ACC112 (cell line): ENCODE measurements at regions not wholly inside any gene's neighbourhood (a gene's known extent, or its start where the extent isn't known, plus 50 kb on each side); places are given as distances from the start of the nearest gene placed in this dataset.

Experiments
- H2AFZ ChIP-seq: fragments of 200-600 bp; sonication (generic); one replicate; pipeline ENCODE4 v1.6.0; 2017; ENCODE audit warnings: antibody characterized with exemption, low read length; ENCODE audit not compliant: unreplicated experiment
- H3K27ac ChIP-seq: fragments of 200-600 bp; sonication (generic); 2 replicates; pipeline ENCODE4 v1.5.1; 2014; ENCODE audit warnings: low read depth, mild to moderate bottlenecking, antibody characterized with exemption, low read length, moderate library complexity
- H3K27me3 ChIP-seq: fragments of 200-600 bp; sonication (generic); 2 replicates; pipeline ENCODE4 v1.6.1; 2014; ENCODE audit warnings: mild to moderate bottlenecking, antibody characterized with exemption, low read length, moderate library complexity, mixed read lengths; ENCODE audit not compliant: insufficient read depth
- H3K36me3 ChIP-seq: fragments of 200-600 bp; sonication (generic); 2 replicates; pipeline ENCODE4 v1.6.1; 2016; ENCODE audit warnings: mild to moderate bottlenecking, antibody characterized with exemption, low read length, moderate library complexity, mixed read lengths; ENCODE audit not compliant: insufficient read depth
- H3K4me1 ChIP-seq: fragments of 200-600 bp; sonication (generic); one replicate; pipeline ENCODE4 v1.6.1; 2016; ENCODE audit warnings: low read length, mixed read lengths; ENCODE audit not compliant: insufficient read depth, unreplicated experiment, control insufficient read depth
- H3K4me3 ChIP-seq: fragments of 200-600 bp; sonication (generic); 2 replicates; pipeline ENCODE4 v1.5.1; 2014; ENCODE audit warnings: mild to moderate bottlenecking, low read depth, low read length
- H3K79me2 ChIP-seq: fragments of 200-600 bp; sonication (generic); one replicate; pipeline ENCODE4 v1.6.0; 2016; ENCODE audit warnings: low read length; ENCODE audit not compliant: control insufficient read depth, unreplicated experiment, insufficient read depth

- H3K27ac ChIP-seq: no peak overlapping the region
- no peak overlapping the region for H3K4me3 ChIP-seq
- H3K27me3 ChIP-seq: no peaks in the 10 kb centered on the region
- H3K4me1 ChIP-seq: no peaks in the 10 kb centered on the region
- no peaks in the 10 kb centered on the region for H3K36me3 ChIP-seq
- H3K79me2 ChIP-seq: no peaks in the 10 kb centered on the region
- no peak overlapping the region for H2AFZ ChIP-seq
These were observed 128.3 kb upstream of the FSIP2 start for GRCh38 chr2:185610301-185610700.

- Histone ChIP-seq H2AFZ (no peak overlapping the region), H3K4me1 (no peaks in the 10 kb centered on the region), H3K27me3 (no peaks in the 10 kb centered on the region), H3K27ac (no peak overlapping the region), H3K79me2 (no peaks in the 10 kb centered on the region), H3K36me3 (no peaks in the 10 kb centered on the region), H3K4me3 (no peak overlapping the region)
These were observed 120.0 kb upstream of the FSIP2 start for GRCh38 chr2:185618625-185619024.

- no peaks in the 10 kb centered on the region for H3K36me3 ChIP-seq
- H3K27ac ChIP-seq: no peak overlapping the region
- H3K4me1 ChIP-seq: no peaks in the 10 kb centered on the region
- H3K4me3 ChIP-seq: no peak overlapping the region
- no peak overlapping the region for H2AFZ ChIP-seq
- no peaks in the 10 kb centered on the region for H3K79me2 ChIP-seq
- H3K27me3 ChIP-seq: no peaks in the 10 kb centered on the region
These were observed 113.0 kb upstream of the FSIP2 start for GRCh38 chr2:185625604-185626003.

- no peak overlapping the region for H3K4me3 ChIP-seq
- no peak overlapping the region for H3K27ac ChIP-seq
- no peaks in the 10 kb centered on the region for H3K27me3 ChIP-seq
- no peaks in the 10 kb centered on the region for H3K36me3 ChIP-seq
- H3K79me2 ChIP-seq: no peaks in the 10 kb centered on the region
- no peak overlapping the region for H2AFZ ChIP-seq
- H3K4me1 ChIP-seq: no peaks in the 10 kb centered on the region
These were observed 109.6 kb upstream of the FSIP2 start for GRCh38 chr2:185628985-185629384.

- Histone ChIP-seq H3K79me2 (no peaks in the 10 kb centered on the region), H2AFZ (no peak overlapping the region), H3K4me3 (no peak overlapping the region), H3K27ac (no peak overlapping the region), H3K4me1 (no peaks in the 10 kb centered on the region), H3K27me3 (no peaks in the 10 kb centered on the region), H3K36me3 (no peaks in the 10 kb centered on the region)
These were observed 105.0 kb upstream of the FSIP2 start for GRCh38 chr2:185633621-185634020.

GRCh38 chr2:185638771-185639170 lies 99.8 kb upstream of the FSIP2 start:
- no peaks in the 10 kb centered on the region for H3K27me3 ChIP-seq
- H3K4me3 ChIP-seq: no peak overlapping the region
- H3K4me1 ChIP-seq: no peaks in the 10 kb centered on the region
- H3K36me3 ChIP-seq: no peaks in the 10 kb centered on the region
- H3K79me2 ChIP-seq: no peaks in the 10 kb centered on the region
- no peak overlapping the region for H3K27ac ChIP-seq
- H2AFZ ChIP-seq: no peak overlapping the region

GRCh38 chr2:185640588-185640987 lies 98.0 kb upstream of the FSIP2 start:
- Histone ChIP-seq H3K4me1 (no peaks in the 10 kb centered on the region), H3K27ac (no peak overlapping the region), H2AFZ (no peak overlapping the region)

GRCh38 chr2:185643434-185643833 lies 95.2 kb upstream of the FSIP2 start:
- Histone ChIP-seq H3K36me3 (no peaks in the 10 kb centered on the region), H3K27me3 (no peaks in the 10 kb centered on the region), H3K79me2 (no peaks in the 10 kb centered on the region), H3K4me3 (no peak overlapping the region), H3K27ac (no peak overlapping the region), H3K4me1 (no peaks in the 10 kb centered on the region), H2AFZ (no peak overlapping the region)

More at GRCh38 chr2:185640588-185640987, 98.0 kb upstream of the FSIP2 start:
- Histone ChIP-seq H3K4me3 (no peak overlapping the region), H3K36me3 (no peaks in the 10 kb centered on the region), H3K27me3 (no peaks in the 10 kb centered on the region), H3K79me2 (no peaks in the 10 kb centered on the region)

GRCh38 chr2:185644828-185645227 lies 93.8 kb upstream of the FSIP2 start:
- Histone ChIP-seq H3K4me3 (no peak overlapping the region), H3K27me3 (no peaks in the 10 kb centered on the region), H2AFZ (no peak overlapping the region), H3K79me2 (no peaks in the 10 kb centered on the region), H3K36me3 (no peaks in the 10 kb centered on the region), H3K4me1 (no peaks in the 10 kb centered on the region), H3K27ac (no peak overlapping the region)

GRCh38 chr2:185645529-185645928 lies 93.1 kb upstream of the FSIP2 start:
- no peaks in the 10 kb centered on the region for H3K4me1 ChIP-seq
- no peak overlapping the region for H3K4me3 ChIP-seq
- H3K27me3 ChIP-seq: no peaks in the 10 kb centered on the region
- no peak overlapping the region for H3K27ac ChIP-seq
- H3K79me2 ChIP-seq: no peaks in the 10 kb centered on the region
- no peaks in the 10 kb centered on the region for H3K36me3 ChIP-seq
- no peak overlapping the region for H2AFZ ChIP-seq

GRCh38 chr2:185658750-185659149 lies 79.9 kb upstream of the FSIP2 start:
- Histone ChIP-seq H3K27ac (no peak overlapping the region), H3K79me2 (no peaks in the 10 kb centered on the region), H3K4me1 (no peaks in the 10 kb centered on the region), H3K36me3 (no peaks in the 10 kb centered on the region), H3K4me3 (no peak overlapping the region), H3K27me3 (no peaks in the 10 kb centered on the region), H2AFZ (no peak overlapping the region)
